ENCODE measurements at regions not wholly inside any gene's neighbourhood (a gene's known extent, or its start where the extent isn't known, plus 50 kb on each side); places are given as distances from the start of the nearest gene placed in this dataset.

DNA sequence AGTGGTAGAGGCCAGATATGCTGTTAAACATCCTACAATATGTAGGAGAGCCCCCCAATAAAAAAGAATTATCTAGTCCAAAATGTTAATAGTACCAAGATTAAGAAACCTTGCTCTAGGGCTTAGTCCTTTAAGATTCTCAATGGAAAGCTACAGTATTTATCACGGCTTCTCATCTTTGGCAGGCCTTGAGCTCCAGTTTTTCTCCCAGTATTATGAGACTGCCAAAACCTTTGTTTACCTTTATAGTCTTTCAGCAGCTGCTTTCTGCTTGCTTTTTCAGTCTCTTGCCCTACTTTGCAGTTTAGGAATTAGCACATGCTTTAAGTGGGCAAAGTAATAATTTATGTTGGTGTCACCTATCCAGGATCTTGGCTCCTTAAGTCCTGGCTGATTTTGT is 59.7 kb downstream of the NHLRC1 start:
- H3K27ac Mint-ChIP-seq = no peak overlapping the region
- intact Hi-C loops (cut with micrococcal nuclease) = no loop called here
- Histone ChIP-seq H3K27me3 (ENCODE audit: control insufficient read depth in 2 of 2, insufficient read depth in 2 of 2, low read length in 2 of 2) (peaks cover 0 to 4% of the 10 kb centered on the region in 2 donors), H3K9me3 (ENCODE audit: control insufficient read depth in 2 of 3, low read length in 3 of 3) (no peaks in the 10 kb centered on the region), H3K4me3 (ENCODE audit: low read length) (no peak overlapping the region), H3K27ac (ENCODE audit: low read depth, low read length) (no peak overlapping the region), H3K36me3 (ENCODE audit: control insufficient read depth in 2 of 3, insufficient read depth in 3 of 3, low read length in 3 of 3) (no peaks in the 10 kb centered on the region), H3K4me1 (ENCODE audit: control insufficient read depth in 2 of 2, insufficient read depth in 2 of 2, low read length in 2 of 2) (no peaks in the 10 kb centered on the region)
- ChIA-PET POLR2A (no interaction called here), CTCF (no interaction called here)
- ATAC-seq (no peak), DNase-seq (no peak)
- H3K9me3 Mint-ChIP-seq = peaks cover 0 to 7% (median 0%) of the 10 kb centered on the region in 11 donors
- H3K4me1 Mint-ChIP-seq = no peaks in the 10 kb centered on the region
- H3K36me3 Mint-ChIP-seq = peaks cover 0 to 3% (median 0%) of the 10 kb centered on the region in 5 donors
- peaks cover 0 to 7% (median 4%) of the 10 kb centered on the region in 5 donors for H3K27me3 Mint-ChIP-seq
- H3K4me3 Mint-ChIP-seq = no peak overlapping the region

DNA sequence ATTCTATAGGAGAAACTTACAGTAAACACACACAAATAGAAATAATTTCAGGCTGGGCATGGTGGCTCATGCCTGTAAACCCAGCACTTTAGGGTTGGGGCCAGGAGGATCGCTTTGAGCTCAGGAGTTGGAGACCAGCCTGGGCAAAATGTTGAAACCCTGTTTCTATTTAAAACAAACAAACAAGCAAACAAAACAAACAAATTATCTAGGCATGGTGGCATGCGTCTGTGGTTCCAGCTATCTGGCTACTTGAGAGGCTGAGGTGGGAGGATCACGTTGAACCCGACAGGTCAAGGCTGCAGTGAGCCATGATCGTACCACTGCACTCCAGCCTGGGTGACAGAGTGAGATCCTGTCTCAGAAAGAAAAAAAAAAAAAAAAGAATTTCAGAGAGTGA is 64.0 kb downstream of the NHLRC1 start:
- peaks cover 0 to 13% (median 10%) of the 10 kb centered on the region in 5 donors for H3K27me3 Mint-ChIP-seq
- ChIA-PET CTCF (no interaction called here), POLR2A (no interaction called here)
- Histone ChIP-seq H3K27ac (ENCODE audit: low read depth, low read length) (no peak overlapping the region), H3K4me3 (ENCODE audit: low read length) (no peak overlapping the region), H3K36me3 (ENCODE audit: control insufficient read depth in 2 of 3, insufficient read depth in 3 of 3, low read length in 3 of 3) (no peaks in the 10 kb centered on the region), H3K9me3 (ENCODE audit: control insufficient read depth in 2 of 3, low read length in 3 of 3) (no peaks in the 10 kb centered on the region), H3K4me1 (ENCODE audit: control insufficient read depth in 2 of 2, insufficient read depth in 2 of 2, low read length in 2 of 2) (no peaks in the 10 kb centered on the region), H3K27me3 (ENCODE audit: control insufficient read depth in 2 of 2, insufficient read depth in 2 of 2, low read length in 2 of 2) (peaks cover 0 to 4% of the 10 kb centered on the region in 2 donors)
- H3K4me1 Mint-ChIP-seq = peaks cover 0 to 5% (median 0%) of the 10 kb centered on the region in 7 donors
- H3K9me3 Mint-ChIP-seq = peaks cover 0 to 7% (median 0%) of the 10 kb centered on the region in 11 donors
- no peak overlapping the region for H3K27ac Mint-ChIP-seq
- ATAC-seq (no peak), DNase-seq (no peak)
- intact Hi-C loops (cut with micrococcal nuclease) = no loop called here
- peaks cover 0 to 3% (median 0%) of the 10 kb centered on the region in 5 donors for H3K36me3 Mint-ChIP-seq
- no peak overlapping the region for H3K4me3 Mint-ChIP-seq

DNA sequence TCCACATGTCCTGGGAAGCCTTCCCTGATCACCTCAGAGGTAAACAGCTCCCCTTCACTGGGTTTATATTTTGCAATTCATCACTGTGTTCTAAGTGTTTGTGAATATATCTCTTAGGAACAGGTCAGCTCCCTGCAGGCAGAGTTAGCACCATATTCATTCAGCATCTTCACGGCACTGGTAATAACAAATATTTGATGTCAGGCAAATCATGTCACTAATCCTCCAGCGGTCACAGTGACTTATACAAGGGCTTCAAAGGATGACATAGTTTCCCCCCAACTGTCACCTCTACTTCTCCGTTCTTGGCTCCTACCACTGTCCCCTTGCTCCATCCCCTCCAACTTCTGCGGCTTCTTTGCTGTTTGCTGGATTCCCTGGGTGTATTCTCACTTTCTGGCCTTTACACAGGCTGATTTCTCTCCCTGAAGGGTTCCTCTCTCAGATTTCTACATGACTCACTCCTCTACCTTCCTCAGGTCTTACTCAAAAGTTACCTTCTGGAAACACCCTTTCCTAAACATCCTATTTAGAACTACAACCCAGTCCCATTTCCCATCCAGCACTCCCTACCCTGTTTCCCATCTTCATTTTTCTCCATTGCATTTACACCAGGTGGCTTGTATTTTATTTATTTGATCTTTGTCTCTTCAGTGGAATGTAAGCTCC is 66.6 kb downstream of the NHLRC1 start:
- H3K36me3 ChIP-seq (ENCODE audit: control insufficient read depth in 2 of 3, insufficient read depth in 3 of 3, low read length in 3 of 3) = no peaks in the 10 kb centered on the region
- no peak overlapping the region for H3K27ac Mint-ChIP-seq
- H3K4me1 Mint-ChIP-seq = peaks cover 0 to 5% (median 0%) of the 10 kb centered on the region in 7 donors
- ATAC-seq (no peak), DNase-seq (no peak)
- H3K9me3 ChIP-seq (ENCODE audit: control insufficient read depth in 2 of 3, low read length in 3 of 3) = no peaks in the 10 kb centered on the region
- intact Hi-C loops (cut with micrococcal nuclease) = no loop called here
- no peak overlapping the region for H3K27ac ChIP-seq (ENCODE audit: low read depth, low read length)
- no peak overlapping the region for H3K4me3 ChIP-seq (ENCODE audit: low read length)
- H3K9me3 Mint-ChIP-seq = no peaks in the 10 kb centered on the region
- POLR2A ChIA-PET = no interaction called here
- CTCF ChIA-PET = no interaction called here
- H3K4me3 Mint-ChIP-seq = no peak overlapping the region
- peaks cover 0 to 21% (median 8%) of the 10 kb centered on the region in 5 donors for H3K27me3 Mint-ChIP-seq
- H3K27me3 ChIP-seq (ENCODE audit: control insufficient read depth in 2 of 2, insufficient read depth in 2 of 2, low read length in 2 of 2) = no peaks in the 10 kb centered on the region
- no peaks in the 10 kb centered on the region for H3K36me3 Mint-ChIP-seq
- H3K4me1 ChIP-seq (ENCODE audit: control insufficient read depth in 2 of 2, insufficient read depth in 2 of 2, low read length in 2 of 2) = no peaks in the 10 kb centered on the region

DNA sequence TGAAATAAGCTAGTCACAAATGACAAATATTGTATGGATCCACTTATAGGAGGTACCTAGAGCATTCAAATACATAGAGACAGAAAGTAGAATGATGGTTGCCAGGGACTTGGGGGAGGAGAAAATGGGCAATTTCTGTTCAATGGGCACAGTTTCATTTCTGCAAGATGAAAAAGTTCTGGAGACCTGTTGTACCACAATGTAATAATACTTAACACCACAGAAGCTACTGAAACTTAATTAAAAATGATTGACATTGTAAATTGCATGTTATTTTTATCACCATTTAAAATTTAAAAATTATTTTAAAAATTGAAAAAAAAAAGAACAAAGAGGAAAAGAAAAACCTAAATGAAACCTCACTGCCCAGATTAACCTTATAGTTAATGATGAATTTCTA is 67.4 kb downstream of the NHLRC1 start:
- no peak overlapping the region for H3K27ac Mint-ChIP-seq
- Histone ChIP-seq H3K27ac (ENCODE audit: low read depth, low read length) (no peak overlapping the region), H3K27me3 (ENCODE audit: control insufficient read depth in 2 of 2, insufficient read depth in 2 of 2, low read length in 2 of 2) (no peaks in the 10 kb centered on the region), H3K4me1 (ENCODE audit: control insufficient read depth in 2 of 2, insufficient read depth in 2 of 2, low read length in 2 of 2) (no peaks in the 10 kb centered on the region), H3K36me3 (ENCODE audit: control insufficient read depth in 2 of 3, insufficient read depth in 3 of 3, low read length in 3 of 3) (no peaks in the 10 kb centered on the region), H3K9me3 (ENCODE audit: control insufficient read depth in 2 of 3, low read length in 3 of 3) (no peaks in the 10 kb centered on the region), H3K4me3 (ENCODE audit: low read length) (no peak overlapping the region)
- H3K4me3 Mint-ChIP-seq = no peak overlapping the region
- ChIA-PET CTCF (no interaction called here), POLR2A (no interaction called here)
- no peaks in the 10 kb centered on the region for H3K9me3 Mint-ChIP-seq
- intact Hi-C loops (cut with micrococcal nuclease) = no loop called here
- peaks cover 0 to 5% (median 0%) of the 10 kb centered on the region in 7 donors for H3K4me1 Mint-ChIP-seq
- no peaks in the 10 kb centered on the region for H3K36me3 Mint-ChIP-seq
- DNase-seq (no peak), ATAC-seq (no peak)
- peaks cover 0 to 21% (median 8%) of the 10 kb centered on the region in 5 donors for H3K27me3 Mint-ChIP-seq

DNA sequence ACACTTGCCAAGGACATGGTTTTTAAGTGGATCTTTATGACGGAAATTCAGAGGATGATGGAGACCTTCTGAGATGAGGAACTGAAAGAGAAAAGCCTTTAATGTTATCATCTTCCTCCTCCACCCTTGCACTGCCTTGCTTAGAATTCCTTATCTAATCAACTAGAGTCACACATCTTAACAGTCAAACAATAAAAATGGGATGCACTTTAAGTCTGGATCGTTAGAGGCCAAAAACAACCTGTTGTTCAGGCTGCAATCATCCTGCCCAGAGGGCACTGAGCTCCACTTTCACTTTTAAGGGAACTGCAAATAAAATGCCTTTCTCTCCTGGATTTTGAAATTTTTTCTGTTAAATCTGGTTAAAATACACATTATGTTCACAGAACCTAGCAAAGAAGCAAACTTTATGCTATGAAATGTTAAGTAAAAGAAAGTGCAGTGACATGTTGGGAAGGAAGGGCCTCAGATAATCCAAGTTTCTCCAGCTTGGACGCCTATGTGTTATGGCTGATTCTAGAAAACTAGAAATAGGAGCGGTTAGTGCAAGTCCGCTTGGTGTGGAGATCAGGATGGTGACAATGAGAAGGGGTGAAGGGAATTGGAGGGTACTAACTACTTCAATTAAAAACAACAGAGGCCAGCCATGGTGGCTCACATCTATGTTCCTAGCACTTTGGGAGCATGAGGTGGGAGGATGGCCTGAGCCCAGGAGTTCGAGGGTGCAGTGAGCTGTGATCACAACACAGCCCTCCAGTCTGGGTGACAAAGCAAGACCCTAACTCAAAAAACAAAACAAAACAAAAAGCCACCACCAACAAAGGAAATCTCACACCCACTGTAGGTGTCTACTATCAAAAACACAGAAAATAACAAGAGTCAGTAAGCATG is 66.4 kb upstream of the KIF13A start:
- no peaks in the 10 kb centered on the region for H3K36me3 Mint-ChIP-seq
- CTCF ChIA-PET = no interaction called here
- no peak overlapping the region for H3K4me3 ChIP-seq (ENCODE audit: low read length)

DNA sequence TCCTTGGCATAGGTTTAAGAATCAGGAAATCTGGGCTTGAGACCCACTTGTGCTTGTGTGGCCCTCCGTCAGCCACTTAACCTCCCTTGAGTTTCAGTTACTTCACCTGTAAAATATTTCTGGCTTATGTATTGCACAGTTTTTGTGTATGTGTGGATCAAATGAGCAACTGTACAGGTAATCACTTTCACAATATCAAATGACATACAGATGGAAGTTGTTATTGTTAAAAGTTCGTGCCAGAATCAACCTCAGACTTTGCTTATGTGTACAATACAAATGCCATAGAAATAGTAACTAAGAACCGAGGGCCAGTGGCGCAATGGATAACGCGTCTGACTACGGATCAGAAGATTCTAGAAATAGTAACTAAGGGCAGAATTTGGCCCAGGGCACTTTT is 65.6 kb upstream of the KIF13A start:
- peaks cover 0 to 21% (median 8%) of the 10 kb centered on the region in 5 donors for H3K27me3 Mint-ChIP-seq
- H3K4me1 Mint-ChIP-seq = peaks cover 0 to 5% (median 0%) of the 10 kb centered on the region in 7 donors
- H3K27ac Mint-ChIP-seq = no peak overlapping the region
- H3K9me3 ChIP-seq (ENCODE audit: control insufficient read depth in 2 of 3, low read length in 3 of 3) = no peaks in the 10 kb centered on the region
- ATAC-seq (no peak), DNase-seq (no peak)
- H3K36me3 Mint-ChIP-seq = no peaks in the 10 kb centered on the region
- no peaks in the 10 kb centered on the region for H3K36me3 ChIP-seq (ENCODE audit: control insufficient read depth in 2 of 3, insufficient read depth in 3 of 3, low read length in 3 of 3)
- H3K4me3 ChIP-seq (ENCODE audit: low read length) = no peak overlapping the region
- intact Hi-C loops (cut with micrococcal nuclease) = no loop called here
- ChIA-PET CTCF (no interaction called here), POLR2A (no interaction called here)
- H3K9me3 Mint-ChIP-seq = peaks cover 0 to 4% (median 0%) of the 10 kb centered on the region in 11 donors
- no peak overlapping the region for H3K4me3 Mint-ChIP-seq
- no peaks in the 10 kb centered on the region for H3K4me1 ChIP-seq (ENCODE audit: control insufficient read depth in 2 of 2, insufficient read depth in 2 of 2, low read length in 2 of 2)
- H3K27ac ChIP-seq (ENCODE audit: low read depth, low read length) = no peak overlapping the region
- no peaks in the 10 kb centered on the region for H3K27me3 ChIP-seq (ENCODE audit: control insufficient read depth in 2 of 2, insufficient read depth in 2 of 2, low read length in 2 of 2)

More for the DNA sequence above, 66.4 kb upstream of the KIF13A start:
- peaks cover 0 to 21% (median 8%) of the 10 kb centered on the region in 5 donors for H3K27me3 Mint-ChIP-seq
- peaks cover 0 to 5% (median 0%) of the 10 kb centered on the region in 7 donors for H3K4me1 Mint-ChIP-seq
- DNase-seq (no peak), ATAC-seq (no peak)
- H3K9me3 Mint-ChIP-seq = peaks cover 0 to 4% (median 0%) of the 10 kb centered on the region in 11 donors
- intact Hi-C loops (cut with micrococcal nuclease) = no loop called here
- no peak overlapping the region for H3K27ac ChIP-seq (ENCODE audit: low read depth, low read length)
- no peaks in the 10 kb centered on the region for H3K27me3 ChIP-seq (ENCODE audit: control insufficient read depth in 2 of 2, insufficient read depth in 2 of 2, low read length in 2 of 2)
- no peak overlapping the region for H3K4me3 Mint-ChIP-seq
- no peaks in the 10 kb centered on the region for H3K4me1 ChIP-seq (ENCODE audit: control insufficient read depth in 2 of 2, insufficient read depth in 2 of 2, low read length in 2 of 2)
- no peaks in the 10 kb centered on the region for H3K9me3 ChIP-seq (ENCODE audit: control insufficient read depth in 2 of 3, low read length in 3 of 3)
- H3K27ac Mint-ChIP-seq = no peak overlapping the region
- H3K36me3 ChIP-seq (ENCODE audit: control insufficient read depth in 2 of 3, insufficient read depth in 3 of 3, low read length in 3 of 3) = no peaks in the 10 kb centered on the region
- POLR2A ChIA-PET = no interaction called here

Data from naive thymus-derived CD4-positive, alpha-beta T cell (primary cell).